GM12878 (cell line): ENCODE measurements at regions not wholly inside any gene's neighbourhood (a gene's known extent, or its start where the extent isn't known, plus 50 kb on each side); places are given as distances from the start of the nearest gene placed in this dataset.

ENCODE experiments used
- ATAC-seq: fragments of 200-7000 bp; cut with Tn5 transposase; 3 replicates; pipeline ENCODE4 v1.9.1; 2020; ENCODE audit warnings: mild to moderate bottlenecking, moderate library complexity
- BruUV-seq: library from RNA; stranded (reverse); fragments of 400-500 nt; replicated peaks from 2 replicates; lab custom pipeline; 2021; lab: Mats Ljungman, UMichigan
- CTCF ChIA-PET: fragments of 300-600 bp; sonication (Branson Sonifier 250); formaldehyde crosslinking; extraction: SDS; loops from one replicate; lab custom pipeline; 2021; ENCODE audit warnings: inconsistent platforms; lab: Yijun Ruan, JAX
- POLR2A ChIA-PET: fragments of 350-600 bp; formaldehyde crosslinking; extraction: SDS; loops from one replicate; lab custom pipeline; 2021; ENCODE audit warnings: inconsistent platforms; lab: Charles Lee
- RAD21 ChIA-PET: fragments of 300-600 bp; sonication (Branson Sonifier 250); formaldehyde crosslinking; loops from one replicate; lab custom pipeline; 2023; ENCODE audit warnings: antibody characterized with exemption; ENCODE audit not compliant: unreplicated experiment; lab: Charles Lee
- SMC1A ChIA-PET: fragments of 300-600 bp; sonication (Branson Sonifier 250); formaldehyde crosslinking; loops from one replicate; lab custom pipeline; 2023; ENCODE audit not compliant: unreplicated experiment, uncharacterized antibody; lab: Charles Lee
- DNase-seq: peaks from one replicate; pipeline ENCODE4 v3.0.0-alpha.2; 2011; ENCODE audit warnings: low read depth, low spot score
- FAIRE-seq: peaks from 3 replicates; lab custom pipeline; 2011; peaks lifted over from hg19 to GRCh38; lab: Jason Lieb, UNC
- H2AFZ ChIP-seq: 2 replicates; pipeline ENCODE4 v1.6.0; 2011; ENCODE audit warnings: low read depth, low read length, control low read depth; ENCODE audit not compliant: control insufficient read depth
- H3K27ac ChIP-seq: 2 replicates; pipeline ENCODE4 v1.5.1; 2011; ENCODE audit warnings: control low read depth; ENCODE audit not compliant: control insufficient read depth, insufficient read depth
- H3K27me3 ChIP-seq, 2 experiments: replicated peaks in 1 of 2; 2 replicates each; pipeline versions ENCODE4 v1.6.0 to v1.6.1; 2011; ENCODE audit warnings: low read length in 1 of 2; ENCODE audit not compliant: control insufficient read depth in 2 of 2, insufficient read depth in 2 of 2
- H3K36me3 ChIP-seq, 2 experiments: 2 replicates each; pipeline ENCODE4 v1.5.1; 2011; ENCODE audit warnings: low read length in 1 of 2; ENCODE audit not compliant: control insufficient read depth in 2 of 2, insufficient read depth in 2 of 2
- H3K4me1 ChIP-seq: 2 replicates; pipeline ENCODE4 v1.6.1; 2011; ENCODE audit warnings: mild to moderate bottlenecking, low read length, moderate library complexity, mixed read lengths; ENCODE audit not compliant: control insufficient read depth, insufficient read depth
- H3K4me2 ChIP-seq: 2 replicates; pipeline ENCODE4 v1.6.0; 2011; ENCODE audit warnings: control low read depth; ENCODE audit not compliant: control insufficient read depth, insufficient read depth
- H3K4me3 ChIP-seq: fragments of 200-600 bp; sonication (generic); 2 replicates; pipeline ENCODE4 v1.5.1; 2016
- H3K79me2 ChIP-seq: 2 replicates; pipeline ENCODE4 v1.6.0; 2011; ENCODE audit warnings: low read length; ENCODE audit not compliant: control insufficient read depth, insufficient read depth
- H3K9ac ChIP-seq: 2 replicates; pipeline ENCODE4 v1.8.0; 2011; ENCODE audit warnings: low read length, control low read depth, mixed read lengths; ENCODE audit not compliant: control insufficient read depth, insufficient read depth
- H3K9me3 ChIP-seq: replicated peaks from 3 replicates; pipeline ENCODE4 v1.5.1; 2011; ENCODE audit warnings: mild to moderate bottlenecking, low read length; ENCODE audit not compliant: control insufficient read depth, insufficient read depth
- H4K20me1 ChIP-seq: 2 replicates; pipeline ENCODE4 v1.6.0; 2011; ENCODE audit not compliant: control insufficient read depth, insufficient read depth
- CEBPB ChIP-seq, 2 experiments: fragments of 150-350 bp in 1 of 2; IDR thresholded peaks; 2 replicates each; pipeline ENCODE4 v1.6.1; 2012 to 2014; ENCODE audit warnings: low read depth in 2 of 2, low read length in 2 of 2, borderline replicate concordance in 1 of 2, inconsistent platforms in 1 of 2
- E2F8 ChIP-seq: fragments of 450-650 bp; IDR thresholded peaks from 2 replicates; pipeline ENCODE4 v1.6.1; 2018; ENCODE audit warnings: mild to moderate bottlenecking, low read depth, moderate library complexity; ENCODE audit not compliant: partially characterized antibody
- E4F1 ChIP-seq: fragments of 450-650 bp; IDR thresholded peaks from 2 replicates; pipeline ENCODE4 v1.6.1; 2018; ENCODE audit warnings: borderline replicate concordance, mild to moderate bottlenecking; ENCODE audit not compliant: partially characterized antibody
- HCFC1 ChIP-seq: fragments of 150-350 bp; IDR thresholded peaks from 2 replicates; pipeline ENCODE4 v1.6.1; 2014; ENCODE audit warnings: low read length
- NBN ChIP-seq: fragments of 450-650 bp; IDR thresholded peaks from 2 replicates; pipeline ENCODE4 v1.6.1; 2016
- PAX5 ChIP-seq: IDR thresholded peaks from 2 replicates; pipeline ENCODE4 v1.6.1; 2011; ENCODE audit warnings: low read depth, low read length, borderline replicate concordance
- PML ChIP-seq: IDR thresholded peaks from 2 replicates; pipeline ENCODE4 v1.6.1; 2012; ENCODE audit warnings: low read length, inconsistent platforms
- RB1 ChIP-seq: fragments of 450-650 bp; formaldehyde crosslinking; IDR thresholded peaks from 2 replicates; pipeline ENCODE4 v1.6.1; 2017; ENCODE audit warnings: mild to moderate bottlenecking, borderline replicate concordance
- YBX1 ChIP-seq: fragments of 450-650 bp; IDR thresholded peaks from 2 replicates; pipeline ENCODE4 v1.6.1; 2016; ENCODE audit warnings: antibody characterized with exemption
- ZNF274 ChIP-seq: IDR thresholded peaks from one replicate; pipeline ENCODE4 v1.8.0; 2011; ENCODE audit not compliant: insufficient read length, insufficient read depth
- WGBS: methylation state at CpG from one replicate; pipeline ENCODE4 v1.1.6; 2016; ENCODE audit warnings: low lambda C conversion rate; ENCODE audit not compliant: insufficient replicate concordance, insufficient coverage; ENCODE audit errors: missing lambda C conversion rate; 5-methylcytosine and 5-hydroxymethylcytosine counted together
- in situ Hi-C: fragments of 300-500 bp; cut with MboI; formaldehyde crosslinking; loops from 9 replicates; pipeline ENCODE4 v1.14.3; 2018; ENCODE audit warnings: mixed read lengths
- intact Hi-C: fragments of 100-400 bp; cut with micrococcal nuclease; formaldehyde crosslinking; loops from one replicate; pipeline ENCODE4 v1.14.2; 2022; ENCODE audit not compliant: unreplicated experiment
- TF ChIP-seq, protein P1 (sequence below): IDR thresholded peaks from 2 replicates; pipeline ENCODE4 v1.6.1; 2012; ENCODE audit warnings: low read length, inconsistent platforms

DNA sequence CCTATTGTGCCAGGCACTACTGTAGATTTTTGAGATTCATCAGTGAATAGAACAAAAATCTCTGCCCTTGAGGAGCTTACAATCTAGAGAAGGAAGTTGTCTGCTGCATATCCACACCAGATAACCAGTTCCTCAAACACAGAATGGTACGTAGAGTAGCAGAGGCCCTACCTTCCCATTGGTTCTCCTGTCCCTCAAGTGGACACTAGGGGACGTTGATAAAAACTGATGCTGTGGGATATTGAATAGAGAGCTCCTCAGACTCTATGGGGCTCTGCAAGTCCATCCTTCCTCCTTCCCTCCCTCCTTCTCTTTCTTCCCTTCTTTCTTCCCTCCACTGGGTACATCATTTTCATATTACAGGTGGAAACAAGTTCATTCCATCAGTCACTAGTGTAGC is 371.3 kb downstream of the PBX1 start:
- no peak overlapping the region for H2AFZ ChIP-seq
- no peak overlapping the region for H3K9ac ChIP-seq
- ChIA-PET POLR2A (no interaction called here), SMC1A (interaction anchor here (0.6 kb wide), 1 partner anchor 1102 kb away, joined by 3 read pairs; no protein-coding TSS in a partner anchor), RAD21 (no interaction called here), CTCF (no interaction called here)
- DNase-seq (no peak), FAIRE-seq (no peak), ATAC-seq (no peak)
- H3K36me3 ChIP-seq: no peaks in the 10 kb centered on the region
- no peaks in the 10 kb centered on the region for H3K79me2 ChIP-seq
- H3K4me2 ChIP-seq: no peak overlapping the region
- in situ Hi-C loops: no loop called here
- 0% methylated on average over 2 of the region's 2 CpGs for WGBS
- H3K9me3 ChIP-seq: no peaks in the 10 kb centered on the region
- intact Hi-C loops: no loop called here
- H3K4me1 ChIP-seq: no peaks in the 10 kb centered on the region
- H3K27ac ChIP-seq: no peak overlapping the region
- H3K4me3 ChIP-seq: no peak overlapping the region
- TF ChIP-seq PAX5: no peak
- H3K27me3 ChIP-seq: no peaks in the 10 kb centered on the region
- no TSS peak for BruUV-seq
- H4K20me1 ChIP-seq: no peaks in the 10 kb centered on the region

DNA sequence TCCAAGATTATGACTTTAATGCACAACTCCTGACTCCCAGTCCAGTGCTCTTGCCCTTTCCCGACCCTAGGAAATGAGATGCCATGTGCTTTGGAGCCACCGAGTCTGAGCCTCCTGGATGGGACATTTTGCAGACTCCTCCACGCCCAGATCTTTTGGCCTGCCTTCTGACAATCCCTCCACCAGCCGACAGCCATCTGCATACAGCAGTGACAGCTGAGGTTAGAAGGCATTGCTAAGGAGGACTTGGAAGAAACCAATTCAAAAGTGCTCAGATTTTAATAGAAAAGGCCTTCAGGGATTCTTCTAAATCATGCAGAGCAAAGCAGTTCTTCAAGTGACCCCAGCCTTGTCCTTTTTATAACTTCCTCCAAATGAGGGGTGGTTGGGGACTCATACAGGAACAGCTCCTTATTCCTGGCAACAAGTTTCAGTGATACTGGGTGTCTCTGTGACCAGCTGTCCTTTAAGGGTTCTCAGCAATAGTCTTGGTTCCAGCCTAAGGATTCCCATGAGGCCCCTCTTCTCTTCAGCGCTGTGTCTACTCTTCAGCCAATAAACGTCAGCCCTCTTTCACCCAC is 369.3 kb downstream of the PBX1 start:
- H3K27me3 ChIP-seq: no peaks in the 10 kb centered on the region
- H3K4me2 ChIP-seq: no peak overlapping the region
- H3K4me1 ChIP-seq: no peaks in the 10 kb centered on the region
- ChIA-PET RAD21 (no interaction called here), SMC1A (no interaction called here), POLR2A (no interaction called here), CTCF (no interaction called here)
- no peaks in the 10 kb centered on the region for H3K36me3 ChIP-seq
- in situ Hi-C loops (no loop called here), intact Hi-C loops (no loop called here)
- BruUV-seq: no TSS peak
- ATAC-seq (no peak), DNase-seq (no peak), FAIRE-seq (no peak)
- H2AFZ ChIP-seq: no peak overlapping the region
- no peak overlapping the region for H3K4me3 ChIP-seq
- no peak overlapping the region for H3K9ac ChIP-seq
- H3K9me3 ChIP-seq: no peaks in the 10 kb centered on the region
- no peaks in the 10 kb centered on the region for H3K79me2 ChIP-seq
- no peaks in the 10 kb centered on the region for H4K20me1 ChIP-seq
- WGBS: 20% methylated on average over 6 of the region's 6 CpGs
- H3K27ac ChIP-seq: no peak overlapping the region
- TF ChIP-seq YBX1 (no peak), E2F8 (no peak), CEBPB (IDR thresholded peaks at IDR 0.05; ENCODE audit: borderline replicate concordance in 1 of 2, low read depth in 2 of 2, low read length in 2 of 2) (no peak), RB1 (no peak), PML (no peak), E4F1 (no peak), ZNF274 (no peak), NBN (no peak), HCFC1 (no peak)
- TF ChIP-seq, protein P1, sequence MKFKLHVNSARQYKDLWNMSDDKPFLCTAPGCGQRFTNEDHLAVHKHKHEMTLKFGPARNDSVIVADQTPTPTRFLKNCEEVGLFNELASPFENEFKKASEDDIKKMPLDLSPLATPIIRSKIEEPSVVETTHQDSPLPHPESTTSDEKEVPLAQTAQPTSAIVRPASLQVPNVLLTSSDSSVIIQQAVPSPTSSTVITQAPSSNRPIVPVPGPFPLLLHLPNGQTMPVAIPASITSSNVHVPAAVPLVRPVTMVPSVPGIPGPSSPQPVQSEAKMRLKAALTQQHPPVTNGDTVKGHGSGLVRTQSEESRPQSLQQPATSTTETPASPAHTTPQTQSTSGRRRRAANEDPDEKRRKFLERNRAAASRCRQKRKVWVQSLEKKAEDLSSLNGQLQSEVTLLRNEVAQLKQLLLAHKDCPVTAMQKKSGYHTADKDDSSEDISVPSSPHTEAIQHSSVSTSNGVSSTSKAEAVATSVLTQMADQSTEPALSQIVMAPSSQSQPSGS: no peak
